Fibroblast of lung (primary cell): ENCODE measurements at regions not wholly inside any gene's neighbourhood (a gene's known extent, or its start where the extent isn't known, plus 50 kb on each side); places are given as distances from the start of the nearest gene placed in this dataset.

Experiments
- DNase-seq, 2 donors: peaks; one replicate each; pipeline versions ENCODE4 v3.0.0 to v3.0.0-alpha.2; 2010; ENCODE audit warnings: low read depth in 2 of 2
- H2AFZ ChIP-seq: 2 replicates; pipeline ENCODE4 v1.5.1; 2012; ENCODE audit warnings: low read length, control low read depth, inconsistent platforms
- H3K27ac ChIP-seq: 2 replicates; pipeline ENCODE4 v1.5.1; 2011; ENCODE audit warnings: low read length, control low read depth; ENCODE audit not compliant: insufficient read depth
- H3K27me3 ChIP-seq: 2 replicates; pipeline ENCODE4 v1.5.1; 2011; ENCODE audit warnings: mild to moderate bottlenecking, low read length; ENCODE audit not compliant: control insufficient read depth, insufficient read depth
- H3K36me3 ChIP-seq: 2 replicates; pipeline ENCODE4 v1.5.1; 2011; ENCODE audit warnings: low read length; ENCODE audit not compliant: control insufficient read depth, insufficient read depth
- H3K4me1 ChIP-seq: 2 replicates; pipeline ENCODE4 v1.5.1; 2011; ENCODE audit warnings: low read length; ENCODE audit not compliant: control insufficient read depth, insufficient read depth; ENCODE audit errors: extremely low read depth
- H3K4me2 ChIP-seq: 2 replicates; pipeline ENCODE4 v1.5.1; 2011; ENCODE audit warnings: low read length, control low read depth; ENCODE audit not compliant: insufficient read depth; ENCODE audit errors: extremely low read depth
- H3K4me3 ChIP-seq, 4 experiments: fragments of 200-600 bp in 1 of 4; sonication (generic) in 1 of 4; replicated peaks in 1 of 4; 2 replicates each; pipeline ENCODE4 v1.5.1; 2011 to 2016; ENCODE audit warnings: low read length in 4 of 4, low read depth in 3 of 4, mild to moderate bottlenecking in 3 of 4, control low read depth in 2 of 4, inconsistent platforms in 1 of 4, mixed read lengths in 1 of 4; ENCODE audit not compliant: insufficient read depth in 1 of 4; ENCODE audit errors: control extremely low read depth in 1 of 4
- H3K79me2 ChIP-seq: 2 replicates; pipeline ENCODE4 v1.5.1; 2012; ENCODE audit warnings: mild to moderate bottlenecking, low read length, inconsistent platforms; ENCODE audit not compliant: control insufficient read depth, insufficient read depth
- H3K9ac ChIP-seq: 2 replicates; pipeline ENCODE4 v1.5.1; 2011; ENCODE audit warnings: mild to moderate bottlenecking, low read length, control low read depth; ENCODE audit not compliant: insufficient read depth
- H3K9me3 ChIP-seq: 2 replicates; pipeline ENCODE4 v1.5.1; 2012; ENCODE audit warnings: low read depth, low read length; ENCODE audit not compliant: control insufficient read depth, insufficient read depth
- H4K20me1 ChIP-seq: 2 replicates; pipeline ENCODE4 v1.5.1; 2011; ENCODE audit warnings: low read length; ENCODE audit not compliant: control insufficient read depth, insufficient read depth; ENCODE audit errors: extremely low read depth
- CTCF ChIP-seq, 2 donors: IDR thresholded peaks in 1 of 2; conservative IDR thresholded peaks in 1 of 2; 1 replicate in 1 of 2; 2 replicates in 1 of 2; pipeline ENCODE4 v1.5.1; 2011 to 2012; ENCODE audit warnings: low read length in 2 of 2, control low read depth in 1 of 2, inconsistent platforms in 1 of 2, low read depth in 1 of 2, mild to moderate bottlenecking in 1 of 2
- EZH2 ChIP-seq: IDR thresholded peaks from 2 replicates; pipeline ENCODE4 v1.5.1; 2012; ENCODE audit warnings: low read length, control low read depth, mild to moderate bottlenecking; ENCODE audit errors: missing control alignments

DNA sequence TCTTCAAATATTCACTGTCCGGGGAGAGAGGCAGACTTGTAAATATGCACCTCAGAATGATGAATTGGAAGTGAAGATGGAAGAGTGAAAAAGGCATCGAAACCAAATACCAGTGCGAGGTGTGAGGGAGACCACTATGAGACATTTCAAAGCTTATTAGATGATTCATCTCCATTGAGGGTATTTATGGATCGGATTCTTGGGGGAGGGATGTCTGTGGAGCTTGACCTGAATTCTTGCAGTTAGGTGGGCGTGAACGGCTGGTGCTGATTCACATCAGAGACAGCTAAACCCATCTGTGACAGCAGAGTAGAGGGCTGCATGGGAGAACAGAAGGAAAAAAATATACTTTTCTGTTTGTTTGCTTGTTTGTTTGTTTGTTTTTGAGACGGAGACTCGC lies 677.2 kb downstream of the AACS start:
- Histone ChIP-seq H3K4me1 (no peaks in the 10 kb centered on the region), H3K4me2 (no peak overlapping the region), H3K79me2 (no peaks in the 10 kb centered on the region), H3K4me3 (no peak overlapping the region), H3K27ac (no peak overlapping the region), H3K27me3 (no peaks in the 10 kb centered on the region), H3K36me3 (no peaks in the 10 kb centered on the region), H4K20me1 (no peaks in the 10 kb centered on the region), H3K9ac (no peak overlapping the region), H2AFZ (no peak overlapping the region), H3K9me3 (no peaks in the 10 kb centered on the region)
- TF ChIP-seq CTCF (conservative IDR thresholded peaks at IDR 0.05 in 1 of 2, IDR thresholded peaks at IDR 0.05 in 1 of 2; ENCODE audit: low read depth in 1 of 2, low read length in 2 of 2) (no peak), EZH2 (no peak)
- peak in 1 of 2 donors; percentile 88 for DNase-seq

DNA sequence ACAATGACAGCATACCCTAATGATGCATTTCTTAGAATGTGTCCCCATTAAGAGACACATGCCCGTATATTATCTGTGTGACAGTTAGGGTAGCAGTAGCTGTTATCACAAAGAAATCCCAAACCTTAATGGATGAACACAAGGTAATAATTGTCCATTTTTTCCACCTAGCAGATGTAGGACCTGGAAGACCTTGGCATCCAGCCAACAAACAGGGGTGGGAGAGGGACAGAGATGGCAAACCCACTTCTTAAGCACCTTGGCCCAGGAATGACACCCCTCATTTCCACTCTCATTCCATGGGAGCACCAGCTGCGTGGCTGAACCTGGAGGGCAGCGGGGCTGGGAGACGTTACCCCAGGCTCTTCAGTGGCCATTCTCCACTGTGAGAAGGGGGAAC lies 679.0 kb downstream of the AACS start:
- DNase-seq: no peak
- H3K27ac ChIP-seq: no peak overlapping the region
- TF ChIP-seq CTCF (conservative IDR thresholded peaks at IDR 0.05 in 1 of 2, IDR thresholded peaks at IDR 0.05 in 1 of 2; ENCODE audit: low read depth in 1 of 2, low read length in 2 of 2) (no peak), EZH2 (no peak)
- H3K9ac ChIP-seq: no peak overlapping the region
- no peak overlapping the region for H3K4me2 ChIP-seq
- no peak overlapping the region for H3K4me3 ChIP-seq
- H3K9me3 ChIP-seq: no peaks in the 10 kb centered on the region
- no peaks in the 10 kb centered on the region for H3K36me3 ChIP-seq
- H3K27me3 ChIP-seq: no peaks in the 10 kb centered on the region
- H2AFZ ChIP-seq: no peak overlapping the region
- H4K20me1 ChIP-seq: no peaks in the 10 kb centered on the region
- no peaks in the 10 kb centered on the region for H3K79me2 ChIP-seq
- H3K4me1 ChIP-seq: no peaks in the 10 kb centered on the region

DNA sequence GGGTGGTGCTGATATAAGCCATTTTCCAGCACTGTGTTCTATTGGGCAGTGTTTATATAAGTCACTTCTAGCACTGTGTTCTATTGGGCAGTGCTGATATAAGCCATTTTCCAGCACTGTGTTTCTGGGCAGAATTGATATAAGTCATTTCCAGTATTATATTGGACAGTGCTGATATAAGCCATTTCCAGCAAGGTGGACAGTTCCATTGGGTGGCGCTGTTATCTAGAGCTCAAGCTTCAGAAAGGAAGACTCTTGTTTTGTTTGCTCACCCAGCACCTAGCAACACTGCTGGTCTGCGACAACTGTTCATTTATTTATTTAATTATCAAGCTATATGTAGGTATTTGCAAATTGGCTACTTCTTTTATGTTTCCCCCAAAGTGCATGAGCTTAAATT lies 690.3 kb downstream of the AACS start:
- no peak overlapping the region for H2AFZ ChIP-seq
- H3K27ac ChIP-seq: no peak overlapping the region
- H3K9me3 ChIP-seq: no peaks in the 10 kb centered on the region
- no peak overlapping the region for H3K9ac ChIP-seq
- H3K4me2 ChIP-seq: no peak overlapping the region
- no peak for DNase-seq
- H3K4me1 ChIP-seq: no peaks in the 10 kb centered on the region
- no peaks in the 10 kb centered on the region for H4K20me1 ChIP-seq
- H3K79me2 ChIP-seq: no peaks in the 10 kb centered on the region
- H3K27me3 ChIP-seq: no peaks in the 10 kb centered on the region
- no peak for TF ChIP-seq CTCF (conservative IDR thresholded peaks at IDR 0.05 in 1 of 2, IDR thresholded peaks at IDR 0.05 in 1 of 2; ENCODE audit: low read depth in 1 of 2, low read length in 2 of 2)
- TF ChIP-seq EZH2: no peak
- no peaks in the 10 kb centered on the region for H3K36me3 ChIP-seq
- H3K4me3 ChIP-seq: no peak overlapping the region
